ENCODE measurements at regions not wholly inside any gene's neighbourhood (a gene's known extent, or its start where the extent isn't known, plus 50 kb on each side); places are given as distances from the start of the nearest gene placed in this dataset.

- TF ChIP-seq CTCF (IDR thresholded peaks at IDR 0.05) (no peak), POLR2A (IDR thresholded peaks at IDR 0.05) (no peak)
These were observed 287.1 kb upstream of the SMIM30 start for GRCh38 chr7:113405296-113406056.

All from thyroid gland (tissue), 4 donors.